Prostate gland (tissue), 2 donors: ENCODE measurements at regions not wholly inside any gene's neighbourhood (a gene's known extent, or its start where the extent isn't known, plus 50 kb on each side); places are given as distances from the start of the nearest gene placed in this dataset.

Experiments
- POLR2AphosphoS5 ChIP-seq: sonication (generic); formaldehyde crosslinking; IDR thresholded peaks from one replicate; pipeline ENCODE4 v1.6.1; 2017; ENCODE audit warnings: antibody characterized with exemption
- TF ChIP-seq, protein P1 (sequence below), 4 experiments: fragments of 200-600 bp in 2 of 4; fragments of 450-650 bp in 2 of 4; sonication (generic) in 2 of 4; IDR thresholded peaks; 1 replicate in 3 of 4; 2 replicates in 1 of 4; pipeline ENCODE4 v1.5.1; 2016 to 2019; ENCODE audit warnings: antibody characterized with exemption in 4 of 4, mild to moderate bottlenecking in 2 of 4, moderate library complexity in 2 of 4

DNA sequence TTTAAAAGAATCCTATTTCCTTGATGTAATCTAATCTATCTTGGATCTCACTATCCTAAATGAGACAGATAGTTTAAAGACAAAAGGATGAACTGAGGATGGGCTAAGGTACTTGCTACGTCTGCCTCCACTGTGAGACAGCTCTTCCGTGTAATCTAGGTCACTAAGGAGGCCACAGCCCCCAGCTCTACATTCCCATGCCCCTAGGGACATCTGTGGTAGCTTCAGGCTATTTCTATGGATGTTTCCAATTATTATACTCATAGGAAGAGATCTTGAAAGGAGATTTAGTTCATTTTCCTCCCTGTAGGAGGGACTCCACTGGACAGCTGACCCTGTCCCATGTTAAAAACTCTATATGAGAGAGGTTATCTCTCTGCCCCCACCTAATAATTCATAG lies 140.8 kb upstream of the TRPC5 start:
- TF ChIP-seq POLR2AphosphoS5: no peak
- TF ChIP-seq, protein P1, sequence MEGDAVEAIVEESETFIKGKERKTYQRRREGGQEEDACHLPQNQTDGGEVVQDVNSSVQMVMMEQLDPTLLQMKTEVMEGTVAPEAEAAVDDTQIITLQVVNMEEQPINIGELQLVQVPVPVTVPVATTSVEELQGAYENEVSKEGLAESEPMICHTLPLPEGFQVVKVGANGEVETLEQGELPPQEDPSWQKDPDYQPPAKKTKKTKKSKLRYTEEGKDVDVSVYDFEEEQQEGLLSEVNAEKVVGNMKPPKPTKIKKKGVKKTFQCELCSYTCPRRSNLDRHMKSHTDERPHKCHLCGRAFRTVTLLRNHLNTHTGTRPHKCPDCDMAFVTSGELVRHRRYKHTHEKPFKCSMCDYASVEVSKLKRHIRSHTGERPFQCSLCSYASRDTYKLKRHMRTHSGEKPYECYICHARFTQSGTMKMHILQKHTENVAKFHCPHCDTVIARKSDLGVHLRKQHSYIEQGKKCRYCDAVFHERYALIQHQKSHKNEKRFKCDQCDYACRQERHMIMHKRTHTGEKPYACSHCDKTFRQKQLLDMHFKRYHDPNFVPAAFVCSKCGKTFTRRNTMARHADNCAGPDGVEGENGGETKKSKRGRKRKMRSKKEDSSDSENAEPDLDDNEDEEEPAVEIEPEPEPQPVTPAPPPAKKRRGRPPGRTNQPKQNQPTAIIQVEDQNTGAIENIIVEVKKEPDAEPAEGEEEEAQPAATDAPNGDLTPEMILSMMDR (IDR thresholded peaks at IDR 0.05): no peak
